Left renal cortex interstitium (tissue), 4 donors: ENCODE measurements at regions not wholly inside any gene's neighbourhood (a gene's known extent, or its start where the extent isn't known, plus 50 kb on each side); places are given as distances from the start of the nearest gene placed in this dataset.
"Not testable (repeated sequence)": the region's sequence is repeated elsewhere in the genome, so short reads cannot be mapped to it uniquely, and the experiment has no call there.

Experiments used
- DNase-seq, 4 donors: peaks; one replicate each; pipeline ENCODE4 v3.0.0-alpha.2; 2013; ENCODE audit warnings: low read depth in 4 of 4, low spot score in 2 of 4, missing footprints in 1 of 4

DNA sequence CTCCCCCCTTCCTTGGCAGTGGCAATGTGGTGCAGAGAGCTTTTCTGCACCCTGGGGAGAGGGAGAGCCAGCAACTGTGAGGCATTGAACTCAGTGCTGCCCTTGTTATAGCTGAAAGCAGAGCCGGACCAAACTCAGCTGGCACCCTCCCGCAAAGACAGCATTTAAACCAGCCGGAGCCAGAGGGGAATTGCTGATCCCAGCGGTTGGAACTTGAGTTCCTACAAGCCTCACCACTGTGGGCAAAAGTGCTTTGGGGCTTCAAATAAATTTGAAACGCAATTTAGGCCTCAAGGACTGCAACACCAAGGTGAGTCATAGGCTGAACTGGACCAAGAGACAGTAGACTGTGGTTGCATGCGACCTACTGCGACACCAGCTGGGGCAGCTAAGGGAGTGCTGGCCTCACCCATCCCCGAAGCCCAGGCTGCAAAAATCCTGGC is 207.6 kb upstream of the CDKN2B start:
- DNase-seq, result no peak

DNA sequence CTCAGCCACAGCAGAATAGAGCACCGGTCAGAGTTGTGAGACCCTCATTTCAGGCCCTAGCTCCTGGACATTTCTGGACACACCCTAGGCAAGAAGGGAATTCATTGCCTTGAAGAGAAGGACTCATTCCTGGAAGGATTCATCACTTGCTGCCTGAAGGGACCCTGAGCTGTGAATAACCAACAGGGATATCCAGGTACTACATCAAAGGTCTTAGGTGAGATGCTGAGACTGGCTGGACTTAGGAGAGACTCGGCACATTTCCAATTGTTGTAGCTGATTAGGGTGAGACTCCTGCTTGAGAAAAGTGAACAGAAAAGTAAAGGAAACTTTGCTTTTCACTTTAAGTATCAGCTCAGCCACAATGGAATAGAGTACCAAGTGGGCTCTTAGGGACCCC is 208.1 kb upstream of the CDKN2B start:
- DNase-seq, result no peak

DNA sequence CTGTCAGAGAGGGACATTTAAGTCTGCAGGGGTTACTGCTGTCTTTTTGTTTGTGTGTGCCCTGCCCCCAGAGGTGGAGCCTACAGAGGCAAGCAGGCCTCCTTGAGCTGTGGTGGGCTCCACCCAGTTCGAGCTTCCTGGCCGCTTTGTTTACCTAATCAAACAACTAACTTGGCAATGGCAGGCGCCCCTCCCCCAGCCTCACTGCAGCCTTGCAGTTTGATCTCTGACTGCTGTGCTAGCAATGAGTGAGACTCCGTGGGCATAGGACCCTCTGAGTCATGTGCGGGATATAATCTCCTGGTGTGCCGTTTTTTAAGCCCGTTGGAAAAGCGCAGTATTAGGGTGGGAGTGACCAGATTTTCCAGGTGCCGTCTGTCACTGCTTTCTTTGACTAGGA is 216.8 kb upstream of the CDKN2B start:
- not testable (repeated sequence) for DNase-seq

DNA sequence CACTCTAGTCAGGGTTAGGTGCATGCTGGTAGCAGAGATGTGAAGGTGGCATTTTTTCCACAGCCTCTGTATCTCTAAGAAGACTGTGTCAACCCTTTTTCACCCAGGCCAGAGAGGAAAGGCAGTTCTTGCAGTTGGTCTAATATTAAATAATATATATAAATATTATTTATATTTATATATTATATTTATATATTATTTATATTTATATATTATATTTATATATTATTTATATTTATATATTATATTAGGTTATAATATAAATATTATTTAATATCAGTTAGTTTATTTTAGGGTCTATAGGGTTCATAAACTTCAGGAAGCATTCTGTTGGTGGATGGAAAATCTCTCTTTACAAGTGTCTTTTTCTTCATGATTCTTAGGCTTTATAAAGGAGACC is 218.6 kb upstream of the DMRTA1 start:
- DNase-seq, result no peak

DNA sequence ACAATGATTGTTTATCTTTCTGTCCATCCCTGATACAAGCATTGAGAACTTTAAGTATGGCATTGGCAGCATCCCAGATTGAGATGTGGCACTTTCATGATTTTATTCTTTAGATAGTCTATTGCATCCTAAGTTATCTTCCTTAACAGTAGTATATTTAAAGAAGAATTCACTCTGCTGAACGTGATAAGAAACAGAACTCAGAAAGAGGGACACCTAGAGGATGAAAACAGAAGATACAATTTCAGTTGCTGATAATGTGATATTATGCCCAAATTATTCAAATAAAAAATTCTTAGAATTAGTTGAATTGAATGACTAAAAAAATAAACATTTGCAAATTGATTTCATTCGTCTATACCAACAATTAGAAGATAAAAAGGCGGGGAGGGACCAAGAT is 218.1 kb upstream of the DMRTA1 start:
- no peak for DNase-seq

DNA sequence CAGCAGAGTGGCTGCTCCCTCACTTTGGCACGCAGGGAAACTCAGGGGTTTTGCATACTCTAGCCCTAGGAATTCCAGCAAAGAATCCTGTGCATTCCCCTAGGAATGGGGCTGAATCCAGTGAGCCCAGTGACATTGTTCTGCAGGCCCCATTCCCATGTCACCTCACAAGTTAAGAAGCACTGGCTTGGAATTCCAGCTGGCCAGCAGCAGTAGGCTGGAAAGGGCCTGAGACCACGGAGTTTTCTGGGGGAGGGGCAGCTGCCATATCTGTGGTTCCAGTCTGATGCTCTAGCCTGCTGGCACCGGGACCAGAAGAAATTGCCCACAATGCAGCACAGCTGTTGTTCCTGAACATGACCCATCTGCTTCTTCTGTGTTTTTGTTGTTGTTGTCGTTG is 217.6 kb upstream of the DMRTA1 start:
- DNase-seq, result no peak

DNA sequence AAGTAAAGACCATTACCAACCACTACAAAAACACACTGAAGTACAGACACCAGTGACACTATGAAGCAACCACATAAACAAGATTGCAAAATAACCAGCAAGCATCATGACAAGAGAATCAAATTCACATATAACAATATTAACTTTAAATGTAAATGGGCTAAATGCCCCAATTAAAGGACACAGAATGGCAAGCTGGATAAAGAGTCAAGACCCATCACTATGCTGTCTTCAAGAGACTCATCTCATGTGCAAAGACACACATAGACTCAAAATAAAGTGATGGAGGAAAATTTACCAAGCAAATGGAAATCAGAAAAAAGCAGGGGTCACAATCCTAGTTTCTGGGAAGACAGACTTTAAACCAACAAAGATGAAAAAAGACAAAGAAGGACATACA is 215.3 kb upstream of the DMRTA1 start:
- DNase-seq, result not testable (repeated sequence)

DNA sequence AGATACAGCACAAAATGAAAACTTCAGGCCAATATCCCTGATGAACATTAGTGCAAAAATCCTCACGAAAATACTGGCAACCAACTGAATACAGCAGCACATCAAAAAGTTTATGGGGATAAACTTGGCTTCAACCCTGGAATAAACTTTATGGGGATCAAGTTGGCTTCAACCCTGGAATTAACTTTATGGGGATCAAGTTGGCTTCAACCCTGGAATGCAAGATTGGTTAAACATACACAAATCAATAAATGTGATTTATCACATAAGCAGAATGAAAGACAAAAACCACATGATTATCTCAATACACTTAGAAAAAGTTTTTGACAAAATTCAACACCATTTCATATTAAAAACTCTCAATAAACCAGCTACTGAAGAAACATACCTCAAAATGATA is 213.7 kb upstream of the DMRTA1 start:
- no peak for DNase-seq

DNA sequence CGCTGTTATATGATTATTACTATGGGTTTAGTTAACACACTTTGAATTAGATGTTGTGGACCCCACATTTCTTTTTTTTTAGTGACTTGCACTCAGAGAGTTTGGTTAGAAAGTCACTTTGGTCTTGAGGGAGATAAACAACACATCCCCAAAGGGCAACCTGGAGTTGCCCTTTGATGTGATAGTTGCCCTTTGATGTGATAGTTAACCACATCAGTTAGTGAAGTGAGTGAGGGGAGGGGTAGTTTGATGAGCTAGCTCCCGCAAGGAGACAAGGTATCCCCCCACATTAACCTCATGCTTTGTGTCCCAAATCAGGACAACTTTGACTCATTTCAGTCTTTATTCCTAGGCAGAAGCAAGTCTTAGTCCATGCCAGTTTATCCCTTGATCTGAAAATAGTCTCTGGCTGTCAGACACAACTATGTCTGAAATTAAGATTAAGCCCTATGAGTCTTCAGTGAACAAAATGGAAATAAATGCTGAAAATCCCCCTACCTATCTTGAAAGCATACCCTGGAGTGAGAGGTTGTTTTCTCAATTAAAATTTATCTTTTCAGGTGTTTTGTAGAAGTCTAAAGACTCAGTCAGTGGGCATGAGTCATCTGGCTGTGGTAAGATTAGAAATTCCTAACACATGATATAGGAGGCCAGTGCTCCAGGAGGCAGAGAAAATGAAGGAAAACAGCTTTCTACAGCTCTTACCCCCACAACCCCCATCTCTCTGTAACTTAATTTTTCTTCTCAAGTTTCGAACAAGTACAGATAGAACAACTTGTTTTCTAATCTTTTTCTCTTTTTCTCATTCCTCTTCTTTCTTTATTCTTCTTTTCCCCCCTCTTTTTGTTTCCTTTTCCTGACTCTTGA is 208.9 kb upstream of the DMRTA1 start:
- DNase-seq, result no peak

DNA sequence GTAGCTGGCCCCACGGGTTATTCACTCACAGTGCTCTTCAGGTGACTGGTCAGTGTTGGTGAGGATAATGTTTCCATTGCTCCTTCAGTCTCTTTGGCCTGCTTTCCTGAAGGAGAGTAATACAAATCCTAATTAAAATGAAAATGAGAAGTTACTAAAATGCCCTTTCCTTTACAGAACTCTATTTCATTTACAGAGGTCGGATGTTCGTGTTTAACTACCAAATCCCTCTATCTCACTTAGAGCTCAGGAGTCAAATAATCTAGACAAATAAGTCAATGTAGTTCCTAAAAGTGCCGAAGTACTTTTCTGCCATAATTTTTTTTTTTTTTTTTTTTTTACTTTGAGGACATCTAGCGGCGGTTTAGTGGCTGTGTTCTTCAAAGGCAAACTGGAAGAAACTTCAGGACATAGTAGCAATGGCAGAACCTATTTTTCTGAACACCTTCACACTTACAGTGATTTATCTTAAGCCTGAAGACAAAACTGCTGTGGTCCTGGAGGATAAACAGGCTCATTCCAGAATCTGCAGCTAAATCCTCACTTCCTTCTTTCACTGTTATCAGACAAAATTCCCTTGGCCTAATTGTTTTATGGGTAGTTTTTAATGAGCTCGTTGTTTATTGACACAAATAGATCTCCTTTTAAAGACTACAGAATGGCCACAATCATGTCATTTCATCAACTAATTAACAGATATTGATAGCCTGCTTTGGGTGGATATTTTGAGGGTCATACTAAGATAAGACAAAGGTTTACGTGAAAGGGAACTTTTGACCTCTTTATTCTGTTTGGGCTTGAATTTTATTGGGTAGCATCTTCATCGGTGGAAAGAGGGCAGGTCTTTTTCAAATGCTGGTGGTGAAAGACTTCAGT is 207.6 kb upstream of the DMRTA1 start:
- peak in 1 of 4 donors; percentile 4 for DNase-seq

DNA sequence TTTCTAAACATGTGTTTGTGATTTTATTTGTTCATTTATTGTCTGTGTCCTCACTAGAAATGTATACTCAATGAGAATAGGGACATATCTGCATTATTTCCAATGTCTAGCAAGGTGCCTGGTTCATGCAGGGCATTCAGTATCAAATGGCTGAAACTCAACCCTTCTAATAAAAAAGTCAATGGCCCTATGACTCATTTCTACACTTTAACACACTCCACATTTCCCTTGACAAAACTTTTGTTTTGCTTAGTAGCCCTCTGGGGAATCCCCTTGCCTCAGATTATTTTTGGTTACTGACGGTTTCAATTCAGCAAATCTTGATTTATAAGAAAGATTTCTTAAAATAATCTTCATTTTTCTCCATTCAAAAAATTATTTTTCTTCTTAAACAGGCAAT is 206.0 kb upstream of the DMRTA1 start:
- DNase-seq, result no peak

DNA sequence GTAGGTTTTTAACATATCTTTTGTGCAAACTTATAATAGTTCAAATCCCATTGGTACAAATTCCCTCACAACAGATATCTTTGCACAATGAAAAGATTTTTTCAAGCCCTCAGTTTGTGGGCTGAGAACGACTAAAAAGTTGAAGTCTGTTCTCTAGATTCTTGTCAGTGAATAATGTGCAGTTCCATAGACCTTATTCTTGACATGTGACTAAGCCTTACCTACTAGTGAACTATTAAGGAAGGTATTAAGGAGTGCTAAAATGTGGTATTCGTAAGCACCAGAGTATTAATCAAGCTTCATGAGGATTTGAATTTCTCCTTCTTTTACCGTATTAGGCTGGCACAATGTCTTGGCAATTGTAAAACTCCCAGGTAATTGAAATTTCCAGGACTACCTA is 205.6 kb upstream of the DMRTA1 start:
- DNase-seq, result no peak

DNA sequence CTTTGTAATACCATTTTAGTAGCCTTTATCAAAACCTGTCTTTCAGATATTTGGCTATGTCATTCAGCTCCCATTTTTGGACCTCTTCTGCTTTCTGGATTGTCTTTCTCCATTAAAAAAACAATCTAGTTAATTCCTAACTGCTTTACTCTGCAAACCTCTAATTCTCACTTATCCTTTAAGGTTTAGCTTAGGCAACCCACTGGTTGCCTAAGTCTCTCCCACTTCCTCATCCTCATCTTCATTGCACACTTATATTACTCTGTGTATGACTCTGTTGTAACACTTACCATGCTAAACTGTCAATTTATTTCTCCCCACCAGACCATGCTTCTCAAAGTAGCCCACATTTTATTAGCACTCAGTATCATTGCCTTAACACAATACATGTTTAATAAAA is 205.0 kb upstream of the DMRTA1 start:
- DNase-seq, result no peak

DNA sequence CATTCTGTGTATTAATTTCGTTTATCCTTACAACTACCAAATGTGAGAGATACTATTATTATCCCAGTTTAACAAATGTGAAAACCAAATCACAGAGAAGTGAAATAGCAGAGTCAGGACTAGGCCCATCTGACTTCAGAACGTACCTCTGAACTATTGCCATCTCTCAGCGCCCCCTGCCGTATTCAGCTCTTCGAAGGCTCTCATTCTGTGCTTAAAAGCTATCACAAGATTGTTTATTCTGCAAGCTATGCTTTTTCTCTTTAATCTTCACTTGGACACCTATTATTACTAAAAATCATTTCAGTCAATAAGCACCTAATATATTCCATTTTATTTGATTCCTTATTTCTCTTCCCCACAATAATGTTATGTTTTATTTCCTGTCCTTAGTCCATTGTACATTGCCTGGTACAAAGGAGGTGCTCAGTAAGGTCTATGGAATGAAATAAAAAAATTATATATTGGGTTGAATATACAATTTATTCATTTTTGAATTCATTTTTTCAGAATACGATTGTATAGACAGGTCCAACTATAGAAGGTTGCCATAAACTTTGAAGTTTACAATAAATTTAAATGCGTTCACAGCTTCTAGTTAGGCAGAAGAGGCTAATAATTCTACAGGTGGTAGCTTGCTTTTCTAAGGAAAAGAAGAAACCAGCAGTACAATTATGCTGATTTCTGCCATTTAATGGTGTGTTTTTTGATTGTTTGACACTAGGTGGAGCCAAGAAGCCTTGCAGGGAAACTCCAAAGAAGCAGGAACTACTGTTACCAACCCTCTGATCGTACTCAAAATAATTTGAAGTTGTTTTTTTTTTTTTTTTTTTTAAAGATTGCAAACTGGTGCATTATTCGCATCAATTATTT is 202.2 kb upstream of the DMRTA1 start:
- DNase-seq, result no peak

DNA sequence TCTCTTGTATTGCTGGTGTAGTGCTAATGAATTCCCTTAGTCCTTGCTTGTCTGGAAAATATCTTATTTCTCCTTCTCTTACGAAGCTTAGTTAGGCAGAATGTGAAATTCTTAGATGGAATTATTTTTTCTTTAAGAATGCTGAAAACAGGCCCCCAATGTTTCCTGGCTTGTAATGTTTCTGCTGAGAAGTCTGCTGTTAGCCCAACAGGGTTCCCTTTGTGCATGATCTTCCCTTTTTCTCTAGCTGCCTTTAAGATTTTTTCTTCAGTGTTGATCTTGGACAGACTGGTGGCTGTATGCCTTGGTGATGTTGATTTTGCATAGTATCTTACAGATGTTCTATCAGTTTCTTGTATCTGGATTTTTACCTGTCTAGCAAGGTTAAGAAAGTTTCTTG is 191.3 kb upstream of the DMRTA1 start:
- DNase-seq, result no peak

DNA sequence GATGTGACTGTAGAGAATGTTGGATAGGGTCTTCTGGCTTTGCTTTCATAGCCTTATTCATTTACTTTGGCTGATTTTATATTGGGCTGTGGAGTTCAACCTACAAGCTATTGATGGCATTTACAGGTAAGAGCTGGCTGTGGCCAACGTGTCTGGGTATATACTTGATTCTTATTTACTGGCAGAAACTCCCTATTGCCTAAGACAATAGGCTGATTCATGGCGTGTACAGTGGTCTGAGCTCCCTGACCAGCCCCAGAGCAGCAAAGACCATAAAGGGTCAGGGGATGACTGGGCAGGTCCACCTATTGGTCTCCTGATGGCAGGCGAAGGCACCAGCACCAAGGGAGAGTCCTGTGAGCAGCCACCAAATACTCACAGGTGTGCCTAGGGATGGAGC is 190.2 kb upstream of the DMRTA1 start:
- no peak for DNase-seq

DNA sequence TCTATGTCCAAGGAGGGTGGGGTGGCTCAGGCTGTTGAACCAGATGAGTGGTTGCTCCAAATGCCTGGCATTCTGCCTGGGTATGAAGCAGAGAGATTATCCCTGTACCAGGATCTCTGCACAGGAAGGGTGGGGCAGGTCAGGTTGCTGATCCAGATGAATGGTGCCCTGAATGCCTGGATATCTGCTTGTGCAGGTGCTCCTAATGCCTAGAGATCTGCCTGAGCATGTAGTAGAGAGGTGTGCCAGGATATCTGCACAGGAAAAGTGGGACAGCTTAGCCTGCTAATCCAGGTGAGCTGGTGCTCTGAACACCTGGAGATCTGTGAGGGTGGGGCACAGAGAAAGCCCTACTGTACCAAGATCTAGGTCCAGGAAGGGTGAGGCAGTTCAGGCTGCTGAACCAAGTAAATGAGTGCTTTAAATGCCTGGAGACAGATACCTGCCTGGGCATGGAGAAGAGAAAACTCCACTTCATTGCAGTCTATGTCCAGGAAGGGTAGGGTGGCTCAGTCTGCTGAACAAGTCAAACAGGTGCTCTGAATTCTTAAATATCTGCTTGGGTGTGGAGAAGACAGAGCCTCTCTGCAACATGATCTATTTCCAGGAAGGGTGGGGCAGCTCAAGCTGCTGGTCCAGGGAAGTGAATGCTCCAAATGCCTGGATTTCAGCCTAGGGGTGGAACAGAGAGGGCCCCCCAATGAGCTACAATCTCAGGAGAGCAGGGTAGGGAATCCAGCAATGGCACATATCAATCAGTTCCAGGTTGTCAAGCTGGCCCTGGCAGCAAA is 189.4 kb upstream of the DMRTA1 start:
- DNase-seq, result no peak

DNA sequence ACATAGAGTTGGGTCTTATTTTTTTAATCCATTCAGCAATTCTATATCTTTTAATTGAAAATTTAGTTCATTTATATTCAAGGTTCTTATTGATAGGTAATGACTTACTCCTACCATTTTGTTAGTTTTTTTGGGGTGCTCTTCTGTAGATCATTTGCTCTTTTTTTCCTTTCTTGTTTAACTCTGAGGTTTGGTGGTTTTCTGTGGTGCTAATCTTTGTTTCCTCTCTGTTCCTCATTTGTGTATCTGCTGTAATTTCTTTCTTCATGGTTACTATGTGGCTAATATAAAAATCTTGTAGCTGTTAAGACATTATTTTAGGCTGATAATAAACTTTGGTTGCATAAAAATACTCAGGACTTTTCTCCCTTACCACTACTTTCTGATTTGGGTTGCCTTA is 181.6 kb upstream of the DMRTA1 start:
- no peak for DNase-seq

DNA sequence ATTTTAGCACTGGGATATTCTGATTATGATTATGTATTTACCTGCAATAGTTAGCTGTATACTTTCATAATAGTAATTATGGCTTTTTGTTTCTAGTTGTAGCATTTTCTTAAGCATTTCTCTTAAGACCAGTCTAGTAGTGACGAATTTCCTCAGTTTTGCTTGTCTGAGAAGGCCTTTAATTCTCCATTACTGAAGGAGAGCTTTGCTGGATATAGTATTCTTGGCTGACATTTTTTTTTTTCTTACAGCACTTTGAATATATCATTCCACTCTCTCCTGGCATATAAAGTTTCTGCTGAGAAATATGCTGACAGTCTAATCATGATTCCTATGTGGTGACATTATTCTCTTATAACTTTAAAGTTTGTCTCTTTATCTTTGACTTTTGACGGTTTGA is 181.1 kb upstream of the DMRTA1 start:
- no peak for DNase-seq

DNA sequence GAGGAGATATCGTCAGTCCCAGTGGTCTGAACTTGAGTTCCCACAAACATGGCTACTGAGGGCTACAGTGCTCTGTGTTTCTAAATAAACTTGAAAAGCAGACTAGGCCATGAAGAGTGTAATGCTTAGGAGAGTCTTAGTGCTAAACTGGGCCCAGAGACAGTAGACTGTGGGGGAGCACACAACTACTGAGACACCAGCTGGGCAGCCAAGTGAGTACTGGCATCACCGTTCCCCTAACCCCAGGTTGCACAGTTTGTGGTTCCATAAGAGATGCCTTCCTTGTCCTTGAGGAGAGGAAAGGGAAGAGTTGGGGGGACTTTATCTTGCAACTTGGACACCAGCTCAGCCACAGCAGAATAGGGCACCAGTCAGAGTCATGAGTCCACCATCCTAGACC is 172.1 kb upstream of the DMRTA1 start:
- DNase-seq, result no peak
